ENCODE measurements at regions not wholly inside any gene's neighbourhood (a gene's known extent, or its start where the extent isn't known, plus 50 kb on each side); places are given as distances from the start of the nearest gene placed in this dataset.

DNA sequence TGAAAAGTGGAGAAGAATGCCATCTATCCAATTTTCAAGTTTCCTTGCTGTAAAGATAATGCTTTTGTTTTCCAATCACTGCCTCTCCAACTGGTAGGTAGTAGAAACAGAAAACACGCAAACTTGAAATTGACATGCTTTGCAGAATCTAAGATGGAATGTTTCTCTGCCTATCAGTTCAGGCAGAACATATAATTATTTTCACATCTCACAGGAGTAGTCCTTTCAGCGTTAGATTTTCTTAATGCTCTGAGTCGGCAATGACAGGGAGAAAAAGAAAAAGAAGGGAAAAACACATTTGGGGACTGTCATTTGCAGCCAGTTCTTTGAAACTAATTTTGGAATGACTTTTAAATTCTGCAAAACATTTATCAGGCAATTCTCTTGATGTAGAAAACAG, 818.7 kb upstream of the PTPRD start:
- TF ChIP-seq, protein P1, sequence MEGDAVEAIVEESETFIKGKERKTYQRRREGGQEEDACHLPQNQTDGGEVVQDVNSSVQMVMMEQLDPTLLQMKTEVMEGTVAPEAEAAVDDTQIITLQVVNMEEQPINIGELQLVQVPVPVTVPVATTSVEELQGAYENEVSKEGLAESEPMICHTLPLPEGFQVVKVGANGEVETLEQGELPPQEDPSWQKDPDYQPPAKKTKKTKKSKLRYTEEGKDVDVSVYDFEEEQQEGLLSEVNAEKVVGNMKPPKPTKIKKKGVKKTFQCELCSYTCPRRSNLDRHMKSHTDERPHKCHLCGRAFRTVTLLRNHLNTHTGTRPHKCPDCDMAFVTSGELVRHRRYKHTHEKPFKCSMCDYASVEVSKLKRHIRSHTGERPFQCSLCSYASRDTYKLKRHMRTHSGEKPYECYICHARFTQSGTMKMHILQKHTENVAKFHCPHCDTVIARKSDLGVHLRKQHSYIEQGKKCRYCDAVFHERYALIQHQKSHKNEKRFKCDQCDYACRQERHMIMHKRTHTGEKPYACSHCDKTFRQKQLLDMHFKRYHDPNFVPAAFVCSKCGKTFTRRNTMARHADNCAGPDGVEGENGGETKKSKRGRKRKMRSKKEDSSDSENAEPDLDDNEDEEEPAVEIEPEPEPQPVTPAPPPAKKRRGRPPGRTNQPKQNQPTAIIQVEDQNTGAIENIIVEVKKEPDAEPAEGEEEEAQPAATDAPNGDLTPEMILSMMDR (IDR thresholded peaks at IDR 0.05) = no peak
- TF ChIP-seq POLR2A (IDR thresholded peaks at IDR 0.05) = no peak
